Suprapubic skin (tissue), 4 donors: ENCODE measurements at regions not wholly inside any gene's neighbourhood (a gene's known extent, or its start where the extent isn't known, plus 50 kb on each side); places are given as distances from the start of the nearest gene placed in this dataset.

ENCODE experiments used
- CTCF ChIP-seq, 2 donors: fragments of 200-600 bp in 1 of 2; fragments of 450-650 bp in 1 of 2; sonication (generic) in 1 of 2; IDR thresholded peaks; one replicate each; pipeline ENCODE4 v1.5.1; 2016 to 2019; ENCODE audit warnings: antibody characterized with exemption in 2 of 2, mild to moderate bottlenecking in 1 of 2, moderate library complexity in 1 of 2
- EP300 ChIP-seq: sonication (generic); formaldehyde crosslinking; IDR thresholded peaks from one replicate; pipeline ENCODE4 v1.6.1; 2017; ENCODE audit warnings: antibody characterized with exemption
- POLR2A ChIP-seq, 2 donors: fragments of 450-650 bp; IDR thresholded peaks; one replicate each; pipeline ENCODE4 v1.6.1; 2017; ENCODE audit warnings: antibody characterized with exemption in 2 of 2, mild to moderate bottlenecking in 2 of 2, moderate library complexity in 2 of 2
- POLR2AphosphoS5 ChIP-seq, 3 donors: sonication (generic); formaldehyde crosslinking; IDR thresholded peaks; one replicate each; pipeline ENCODE4 v1.6.1; 2017; ENCODE audit warnings: antibody characterized with exemption in 3 of 3

DNA sequence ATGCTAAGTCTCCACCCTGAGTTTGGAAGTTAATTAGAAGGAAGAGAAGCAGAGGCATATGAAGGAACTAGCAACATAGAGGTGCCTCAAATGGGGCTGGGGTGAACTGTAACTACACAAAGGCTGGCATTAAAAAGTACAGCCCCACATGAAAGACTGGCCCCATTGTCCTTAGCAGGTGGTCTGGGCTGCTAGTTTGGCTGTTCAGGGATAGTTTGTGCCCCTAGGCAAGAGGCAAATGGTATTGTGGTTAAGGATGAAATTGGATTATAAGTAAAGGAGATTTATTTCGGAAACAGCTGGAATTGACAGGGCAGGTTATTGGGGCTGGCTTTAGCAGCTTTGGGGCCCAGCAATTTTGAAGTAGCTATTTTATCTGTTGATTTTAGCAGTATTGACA lies 365.7 kb upstream of the TNP1 start:
- TF ChIP-seq CTCF (IDR thresholded peaks at IDR 0.05) = no peak
- no peak for TF ChIP-seq POLR2A (IDR thresholded peaks at IDR 0.05)
- no peak for TF ChIP-seq POLR2AphosphoS5 (IDR thresholded peaks at IDR 0.05)
- no peak for TF ChIP-seq EP300
